HCT116 (cell line): ENCODE measurements at regions not wholly inside any gene's neighbourhood (a gene's known extent, or its start where the extent isn't known, plus 50 kb on each side); places are given as distances from the start of the nearest gene placed in this dataset.

Experiments used
- ATAC-seq: fragments of 200-7000 bp; cut with Tn5 transposase; 2 replicates; pipeline ENCODE4 v1.9.1; 2020; ENCODE audit warnings: mild to moderate bottlenecking, moderate library complexity
- BruUV-seq: library from RNA; stranded (reverse); fragments of 400-500 nt; replicated peaks from 2 replicates; lab custom pipeline; 2021; lab: Mats Ljungman, UMichigan
- CTCF ChIA-PET: fragments of 300-600 bp; sonication (Branson Sonifier 250); formaldehyde crosslinking; loops from one replicate; lab custom pipeline; 2021; ENCODE audit warnings: antibody characterized with exemption; lab: Charles Lee
- POLR2A ChIA-PET: fragments of 300-600, 350-600 bp; sonication (Branson Sonifier 250); formaldehyde crosslinking; loops from one replicate; lab custom pipeline; 2021; ENCODE audit warnings: antibody characterized with exemption; lab: Charles Lee
- RAD21 ChIA-PET, 2 experiments: fragments of 300-600 bp; sonication (Branson Sonifier 250); formaldehyde crosslinking; loops; one replicate each; lab custom pipeline; 2023; ENCODE audit warnings: low total read pairs in 2 of 2; ENCODE audit not compliant: uncharacterized antibody in 2 of 2, unreplicated experiment in 2 of 2, low non-redundant PET in 1 of 2; lab: Charles Lee
- DNase-seq: peaks from one replicate; pipeline ENCODE4 v3.0.0-alpha.2; 2010; ENCODE audit warnings: low read depth, low spot score
- H2AFZ ChIP-seq: fragments of 200-600 bp; shearing (Covaris generic), sonication (generic); 2 replicates; pipeline ENCODE4 v1.6.1; 2017; ENCODE audit warnings: low read depth, mixed run types, mixed read lengths, antibody characterized with exemption, low read length; ENCODE audit not compliant: poor library complexity, severe bottlenecking
- H3K27ac ChIP-seq: 2 replicates; pipeline ENCODE4 v1.5.1; 2012; ENCODE audit warnings: low read depth, low read length
- H3K27me3 ChIP-seq: fragments of 200-600 bp; sonication (generic); 2 replicates; pipeline ENCODE4 v1.6.1; 2016; ENCODE audit warnings: mixed run types, low read length, mixed read lengths; ENCODE audit not compliant: insufficient read depth
- H3K36me3 ChIP-seq, 2 experiments: fragments of 200-500 bp in 1 of 2; fragments of 200-600 bp in 1 of 2; sonication (Bioruptor generic) in 1 of 2; sonication (generic) in 1 of 2; 2 replicates each; pipeline versions ENCODE4 v1.5.1 to v1.6.1; 2014 to 2016; ENCODE audit warnings: low read length in 2 of 2, inconsistent platforms in 1 of 2, mixed read lengths in 1 of 2, mixed run types in 1 of 2; ENCODE audit not compliant: insufficient read depth in 2 of 2, control insufficient read depth in 1 of 2
- H3K4me1 ChIP-seq, 2 experiments: fragments of 200-600 bp in 1 of 2; sonication (generic) in 1 of 2; 2 replicates each; pipeline versions ENCODE4 v1.5.1 to v1.6.1; 2012 to 2017; ENCODE audit warnings: low read length in 2 of 2, inconsistent platforms in 1 of 2, mild to moderate bottlenecking in 1 of 2, mixed read lengths in 1 of 2, mixed run types in 1 of 2, moderate library complexity in 1 of 2; ENCODE audit not compliant: insufficient read depth in 2 of 2, control insufficient read depth in 1 of 2
- H3K4me2 ChIP-seq: fragments of 200-600 bp; sonication (generic); 2 replicates; pipeline ENCODE4 v1.6.1; 2017; ENCODE audit warnings: mixed run types, low read length, mixed read lengths
- H3K4me3 ChIP-seq, 2 experiments: fragments of 200-600 bp in 1 of 2; sonication (generic) in 1 of 2; replicated peaks in 1 of 2; 2 replicates each; pipeline ENCODE4 v1.5.1; 2011 to 2016; ENCODE audit warnings: low read length in 2 of 2, control low read depth in 1 of 2, low read depth in 1 of 2, mild to moderate bottlenecking in 1 of 2, mixed read lengths in 1 of 2, mixed run types in 1 of 2
- H3K79me2 ChIP-seq: fragments of 200-600 bp; sonication (generic); 2 replicates; pipeline ENCODE4 v1.6.1; 2017; ENCODE audit warnings: mild to moderate bottlenecking, mixed run types, low read length, moderate library complexity, mixed read lengths; ENCODE audit not compliant: insufficient read depth
- H3K9ac ChIP-seq: fragments of 200-600 bp; sonication (generic); 2 replicates; pipeline ENCODE4 v1.6.1; 2016; ENCODE audit warnings: low read length, mixed read lengths
- H3K9me2 ChIP-seq: fragments of 200-600 bp; sonication (generic), shearing (Covaris generic); 2 replicates; pipeline ENCODE4 v1.6.1; 2017; ENCODE audit warnings: mixed run types, mild to moderate bottlenecking, moderate library complexity; ENCODE audit not compliant: insufficient read depth
- H3K9me3 ChIP-seq, 2 experiments: fragments of 200-500 bp in 1 of 2; fragments of 200-600 bp in 1 of 2; sonication (Bioruptor generic) in 1 of 2; sonication (generic) in 1 of 2; 2 replicates each; pipeline ENCODE4 v1.6.1; 2014 to 2017; ENCODE audit warnings: low read length in 2 of 2, mixed read lengths in 2 of 2, inconsistent platforms in 1 of 2, low read depth in 1 of 2, mild to moderate bottlenecking in 1 of 2, mixed run types in 1 of 2, moderate library complexity in 1 of 2; ENCODE audit not compliant: control insufficient read depth in 1 of 2, insufficient read depth in 1 of 2
- H4K20me1 ChIP-seq: fragments of 200-600 bp; sonication (generic), shearing (Covaris generic); 2 replicates; pipeline ENCODE4 v1.6.1; 2017; ENCODE audit warnings: mixed run types, mild to moderate bottlenecking, moderate library complexity; ENCODE audit not compliant: insufficient read depth
- ATF3 ChIP-seq: IDR thresholded peaks from 2 replicates; pipeline ENCODE4 v1.6.1; 2012
- CBX3 ChIP-seq: IDR thresholded peaks from 2 replicates; pipeline ENCODE4 v1.6.1; 2012; ENCODE audit warnings: low read depth
- CTCF ChIP-seq, 3 experiments: fragments of 200-600 bp in 1 of 3; sonication (generic) in 1 of 3; IDR thresholded peaks in 2 of 3; conservative IDR thresholded peaks in 1 of 3; 2 replicates each; pipeline ENCODE4 v1.5.1; 2012 to 2017; ENCODE audit warnings: low read depth in 2 of 3, low read length in 2 of 3, antibody characterized with exemption in 1 of 3, borderline replicate concordance in 1 of 3, control low read depth in 1 of 3, mild to moderate bottlenecking in 1 of 3, mixed read lengths in 1 of 3, mixed run types in 1 of 3, moderate library complexity in 1 of 3; ENCODE audit not compliant: insufficient read depth in 1 of 3
- EGR1 ChIP-seq: IDR thresholded peaks from 2 replicates; pipeline ENCODE4 v1.6.1; 2012; ENCODE audit warnings: low read depth
- EZH2 ChIP-seq: fragments of 200-600 bp; sonication (generic); IDR thresholded peaks from 2 replicates; pipeline ENCODE4 v1.6.1; 2017; ENCODE audit warnings: antibody characterized with exemption, mixed run types
- EZH2phosphoT487 ChIP-seq: fragments of 200-600 bp; IDR thresholded peaks from 2 replicates; pipeline ENCODE4 v1.6.1; 2018; ENCODE audit warnings: antibody characterized with exemption, borderline replicate concordance
- FOSL1 ChIP-seq: IDR thresholded peaks from 2 replicates; pipeline ENCODE4 v1.6.1; 2012; ENCODE audit warnings: low read depth
- POLR2AphosphoS5 ChIP-seq: IDR thresholded peaks from 2 replicates; pipeline ENCODE4 v1.6.1; 2011; ENCODE audit warnings: mild to moderate bottlenecking, low read depth, low read length, moderate library complexity
- RAD21 ChIP-seq: IDR thresholded peaks from 2 replicates; pipeline ENCODE4 v1.6.1; 2012; ENCODE audit warnings: low read depth, mild to moderate bottlenecking
- REST ChIP-seq: IDR thresholded peaks from 2 replicates; pipeline ENCODE4 v1.6.1; 2012; ENCODE audit warnings: low read depth
- SIN3A ChIP-seq: IDR thresholded peaks from 2 replicates; pipeline ENCODE4 v1.6.1; 2012; ENCODE audit warnings: low read depth
- SP1 ChIP-seq: IDR thresholded peaks from 2 replicates; pipeline ENCODE4 v1.6.1; 2012; ENCODE audit warnings: low read depth
- SRF ChIP-seq: IDR thresholded peaks from 2 replicates; pipeline ENCODE4 v1.6.1; 2012; ENCODE audit warnings: low read depth
- TCF7L2 ChIP-seq: IDR thresholded peaks from 2 replicates; pipeline ENCODE4 v1.7.0; 2011; ENCODE audit warnings: borderline replicate concordance, inconsistent platforms; ENCODE audit not compliant: insufficient read depth, insufficient read length; ENCODE audit errors: extremely low read depth
- ZBTB33 ChIP-seq: IDR thresholded peaks from 2 replicates; pipeline ENCODE4 v1.6.1; 2011; ENCODE audit warnings: mild to moderate bottlenecking, low read length, moderate library complexity; ENCODE audit not compliant: insufficient replicate concordance; ENCODE audit errors: extremely low read depth
- intact Hi-C: fragments of 100-400 bp; cut with micrococcal nuclease; formaldehyde crosslinking; loops from 2 replicates; pipeline ENCODE4 v1.10.0; 2022

- TF ChIP-seq CTCF (IDR thresholded peaks at IDR 0.05 in 2 of 3, conservative IDR thresholded peaks at IDR 0.05 in 1 of 3; ENCODE audit: borderline replicate concordance in 1 of 3, insufficient read depth in 1 of 3, low read depth in 2 of 3, low read length in 2 of 3) (no peak), TCF7L2 (no peak), EGR1 (no peak), CBX3 (no peak), SRF (no peak), ZBTB33 (no peak)
Measured at GRCh38 chr10:55374917-55375316, 573.9 kb upstream of the PCDH15 start (continued).

GRCh38 chr10:55374060-55374459, 573.0 kb upstream of the PCDH15 start:
- intact Hi-C loops: no loop called here
- Histone ChIP-seq H4K20me1 (no peaks in the 10 kb centered on the region; the same call in 1 of the 2 replicates), H3K27me3 (no peaks in the 10 kb centered on the region), H3K9me2 (no peaks in the 10 kb centered on the region), H3K9me3 (peaks cover 9 to 17% of the 10 kb centered on the region in 2 experiments), H3K4me3 (no peak overlapping the region), H3K36me3 (no peaks in the 10 kb centered on the region), H3K27ac (no peak overlapping the region), H3K4me1 (no peaks in the 10 kb centered on the region), H3K4me2 (no peak overlapping the region), H3K79me2 (no peaks in the 10 kb centered on the region), H3K9ac (no peak overlapping the region), H2AFZ (no peak overlapping the region)
- RAD21 ChIA-PET: no interaction called here
- no peak for ATAC-seq
- no TSS peak for BruUV-seq
- DNase-seq: no peak
- POLR2A ChIA-PET: no interaction called here
- CTCF ChIA-PET: no interaction called here
- TF ChIP-seq RAD21: no peak
- no peak for TF ChIP-seq EZH2
- no peak for TF ChIP-seq CBX3
- TF ChIP-seq TCF7L2: no peak
- no peak for TF ChIP-seq ZBTB33
- no peak for TF ChIP-seq EZH2phosphoT487
- TF ChIP-seq POLR2AphosphoS5: no peak
- TF ChIP-seq SRF: no peak
- TF ChIP-seq SIN3A: no peak
- no peak for TF ChIP-seq REST
- TF ChIP-seq FOSL1: no peak
- TF ChIP-seq ATF3: no peak
- TF ChIP-seq SP1: no peak
